ENCODE measurements at regions not wholly inside any gene's neighbourhood (a gene's known extent, or its start where the extent isn't known, plus 50 kb on each side); places are given as distances from the start of the nearest gene placed in this dataset.
"Not testable (repeated sequence)": the region's sequence is repeated elsewhere in the genome, so short reads cannot be mapped to it uniquely, and the experiment has no call there.

DNA sequence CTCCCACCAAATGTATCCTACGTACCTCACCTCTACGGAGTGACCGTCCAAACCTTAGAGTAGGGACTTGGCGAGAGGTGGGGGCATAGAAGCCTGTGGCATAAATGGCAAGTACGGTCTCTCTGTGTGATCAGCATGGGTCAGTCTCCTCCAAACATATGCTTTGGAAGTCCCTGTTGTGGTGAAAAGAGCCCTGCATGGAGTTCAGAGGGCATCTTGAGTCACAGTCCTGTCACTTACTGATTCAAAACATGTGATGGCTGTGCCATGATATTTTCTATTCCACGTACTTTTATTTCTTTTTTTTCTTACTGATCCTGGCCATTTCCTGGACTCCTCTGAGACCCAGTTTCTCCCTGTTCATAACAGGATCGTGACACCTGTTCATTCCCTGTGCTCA, 67.5 kb upstream of the CEP85L start:
- H3K27me3 ChIP-seq (ENCODE audit: control insufficient read depth, insufficient read depth, low read length) = no peaks in the 10 kb centered on the region
- ATAC-seq (peak in 1 of 3 donors; percentile 15), DNase-seq (no peak)
- WGBS (ENCODE audit: insufficient coverage) = 88% methylated on average over 6 of the region's 7 CpGs
- no peaks in the 10 kb centered on the region for H3K27me3 Mint-ChIP-seq (ENCODE audit: low read depth in 2 of 2)
- TF ChIP-seq, protein P1, sequence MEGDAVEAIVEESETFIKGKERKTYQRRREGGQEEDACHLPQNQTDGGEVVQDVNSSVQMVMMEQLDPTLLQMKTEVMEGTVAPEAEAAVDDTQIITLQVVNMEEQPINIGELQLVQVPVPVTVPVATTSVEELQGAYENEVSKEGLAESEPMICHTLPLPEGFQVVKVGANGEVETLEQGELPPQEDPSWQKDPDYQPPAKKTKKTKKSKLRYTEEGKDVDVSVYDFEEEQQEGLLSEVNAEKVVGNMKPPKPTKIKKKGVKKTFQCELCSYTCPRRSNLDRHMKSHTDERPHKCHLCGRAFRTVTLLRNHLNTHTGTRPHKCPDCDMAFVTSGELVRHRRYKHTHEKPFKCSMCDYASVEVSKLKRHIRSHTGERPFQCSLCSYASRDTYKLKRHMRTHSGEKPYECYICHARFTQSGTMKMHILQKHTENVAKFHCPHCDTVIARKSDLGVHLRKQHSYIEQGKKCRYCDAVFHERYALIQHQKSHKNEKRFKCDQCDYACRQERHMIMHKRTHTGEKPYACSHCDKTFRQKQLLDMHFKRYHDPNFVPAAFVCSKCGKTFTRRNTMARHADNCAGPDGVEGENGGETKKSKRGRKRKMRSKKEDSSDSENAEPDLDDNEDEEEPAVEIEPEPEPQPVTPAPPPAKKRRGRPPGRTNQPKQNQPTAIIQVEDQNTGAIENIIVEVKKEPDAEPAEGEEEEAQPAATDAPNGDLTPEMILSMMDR (IDR thresholded peaks at IDR 0.05) = no peak
- H3K36me3 ChIP-seq (ENCODE audit: control insufficient read depth, insufficient read depth, low read length) = no peaks in the 10 kb centered on the region
- H3K9me3 Mint-ChIP-seq = no peaks in the 10 kb centered on the region
- intact Hi-C loops (cut with micrococcal nuclease) = no loop called here
- no peaks in the 10 kb centered on the region for H3K36me3 Mint-ChIP-seq
- no peaks in the 10 kb centered on the region for H3K9me3 ChIP-seq (ENCODE audit: control insufficient read depth, insufficient read depth, low read length)
- H3K27ac ChIP-seq (ENCODE audit: low read length) = peak overlapping the region; percentile 34
- H3K4me1 Mint-ChIP-seq = peaks cover 33 to 36% of the 10 kb centered on the region in 2 donors
- H3K4me3 Mint-ChIP-seq = no peak overlapping the region
- peaks cover 27% of the 10 kb centered on the region for H3K4me1 ChIP-seq (ENCODE audit: control insufficient read depth, insufficient read depth, low read length)
- H3K4me3 ChIP-seq (ENCODE audit: low read length) = no peak overlapping the region
- H3K27ac Mint-ChIP-seq = peak overlapping the region in 1 of 2 donors; percentile 27

DNA sequence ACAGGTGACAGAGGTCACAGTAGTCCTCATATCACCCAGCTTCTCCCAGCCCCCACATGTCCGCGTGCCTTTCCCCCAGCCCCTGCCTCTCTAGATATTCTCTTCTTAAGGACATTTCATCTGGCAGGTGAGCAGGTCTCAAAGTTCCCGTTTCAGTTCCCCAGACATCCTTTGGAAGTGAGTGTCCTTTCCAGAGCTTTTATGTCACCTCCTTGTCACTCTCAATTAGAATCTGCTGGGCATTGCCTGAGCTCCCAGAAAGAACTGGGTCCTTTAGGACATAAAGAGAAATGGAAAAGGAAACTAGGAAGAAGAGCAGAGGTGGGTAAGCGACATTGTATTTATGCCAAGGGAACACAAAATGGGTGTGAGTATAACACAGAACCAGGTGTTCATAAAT, 66.9 kb upstream of the CEP85L start:
- WGBS (ENCODE audit: insufficient coverage) = 93% methylated on average over 4 of the region's 4 CpGs
- H3K27me3 ChIP-seq (ENCODE audit: control insufficient read depth, insufficient read depth, low read length) = no peaks in the 10 kb centered on the region
- H3K4me1 ChIP-seq (ENCODE audit: control insufficient read depth, insufficient read depth, low read length) = peaks cover 27% of the 10 kb centered on the region
- no peak for ATAC-seq
- TF ChIP-seq, protein P1 (IDR thresholded peaks at IDR 0.05) = no peak
- Mint-ChIP-seq H3K27me3 (ENCODE audit: low read depth in 2 of 2) (no peaks in the 10 kb centered on the region), H3K4me1 (peaks cover 36 to 38% of the 10 kb centered on the region in 2 donors), H3K36me3 (no peaks in the 10 kb centered on the region), H3K4me3 (no peak overlapping the region), H3K9me3 (no peaks in the 10 kb centered on the region), H3K27ac (no peak overlapping the region)
- H3K27ac ChIP-seq (ENCODE audit: low read length) = no peak overlapping the region
- intact Hi-C loops (cut with micrococcal nuclease) = no loop called here
- no peak overlapping the region for H3K4me3 ChIP-seq (ENCODE audit: low read length)
- no peaks in the 10 kb centered on the region for H3K36me3 ChIP-seq (ENCODE audit: control insufficient read depth, insufficient read depth, low read length)
- no peaks in the 10 kb centered on the region for H3K9me3 ChIP-seq (ENCODE audit: control insufficient read depth, insufficient read depth, low read length)
- DNase-seq = no peak

DNA sequence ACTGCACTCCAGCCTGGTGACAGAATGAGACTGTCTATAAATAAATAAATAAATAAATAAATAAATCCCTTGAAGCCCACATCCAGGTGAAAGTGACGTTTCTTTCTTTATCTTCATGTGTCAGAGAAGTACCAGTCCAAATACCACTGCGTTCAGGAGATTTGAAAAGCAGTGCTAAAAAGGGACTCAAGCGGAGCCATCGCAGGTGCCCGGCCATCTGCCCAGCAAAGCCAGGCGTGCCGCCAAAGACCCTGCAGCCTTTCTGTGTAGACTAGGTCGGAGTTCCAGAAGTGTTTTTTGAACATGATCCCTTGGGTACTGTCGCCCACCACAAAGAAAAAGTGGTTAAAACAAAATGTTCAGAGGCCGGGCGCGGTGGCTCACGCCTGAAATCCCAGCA, 65.7 kb upstream of the CEP85L start:
- intact Hi-C loops (cut with micrococcal nuclease) = no loop called here
- 98% methylated on average over 13 of the region's 13 CpGs for WGBS (ENCODE audit: insufficient coverage)
- no peak for DNase-seq
- Mint-ChIP-seq H3K4me1 (peaks cover 38 to 42% of the 10 kb centered on the region in 2 donors), H3K9me3 (no peaks in the 10 kb centered on the region), H3K27ac (no peak overlapping the region), H3K27me3 (ENCODE audit: low read depth in 2 of 2) (no peaks in the 10 kb centered on the region), H3K36me3 (no peaks in the 10 kb centered on the region), H3K4me3 (no peak overlapping the region)
- Histone ChIP-seq H3K9me3 (ENCODE audit: control insufficient read depth, insufficient read depth, low read length) (no peaks in the 10 kb centered on the region), H3K27ac (ENCODE audit: low read length) (no peak overlapping the region), H3K27me3 (ENCODE audit: control insufficient read depth, insufficient read depth, low read length) (no peaks in the 10 kb centered on the region), H3K4me1 (ENCODE audit: control insufficient read depth, insufficient read depth, low read length) (peaks cover 25% of the 10 kb centered on the region), H3K36me3 (ENCODE audit: control insufficient read depth, insufficient read depth, low read length) (no peaks in the 10 kb centered on the region), H3K4me3 (ENCODE audit: low read length) (no peak overlapping the region)
- TF ChIP-seq, protein P1 (IDR thresholded peaks at IDR 0.05) = no peak
- no peak for ATAC-seq

DNA sequence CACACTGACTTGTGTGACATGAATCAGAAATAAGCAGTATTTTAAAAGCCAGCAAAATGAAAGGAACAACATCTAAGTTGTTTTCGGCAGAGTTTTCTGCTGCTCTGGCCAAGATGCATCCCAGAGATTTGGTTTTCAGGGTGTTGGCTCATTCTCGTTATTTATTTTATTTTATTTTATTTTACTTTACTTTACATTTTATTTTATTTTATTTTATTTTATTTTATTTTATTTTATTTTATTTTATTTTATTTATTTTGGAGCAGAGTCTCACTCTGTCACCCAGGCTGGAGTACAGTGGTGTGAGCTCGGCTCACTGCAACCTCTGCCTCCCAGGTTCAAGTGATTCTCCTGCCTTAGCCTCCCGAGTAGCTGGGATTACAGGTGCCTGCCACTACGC, 64.5 kb upstream of the CEP85L start:
- H3K27me3 Mint-ChIP-seq (ENCODE audit: low read depth in 2 of 2); DNase-seq; intact Hi-C loops (cut with micrococcal nuclease); H3K36me3 Mint-ChIP-seq; H3K9me3 Mint-ChIP-seq; H3K4me3 ChIP-seq (ENCODE audit: low read length); H3K27me3 ChIP-seq (ENCODE audit: control insufficient read depth, insufficient read depth, low read length); H3K36me3 ChIP-seq (ENCODE audit: control insufficient read depth, insufficient read depth, low read length); H3K4me3 Mint-ChIP-seq; H3K9me3 ChIP-seq (ENCODE audit: control insufficient read depth, insufficient read depth, low read length); ATAC-seq; H3K27ac Mint-ChIP-seq; H3K27ac ChIP-seq (ENCODE audit: low read length): not testable (repeated sequence)
- peaks cover 38 to 40% of the 10 kb centered on the region in 2 donors for H3K4me1 Mint-ChIP-seq
- 90% methylated on average over 4 of the region's 5 CpGs for WGBS (ENCODE audit: insufficient coverage)
- H3K4me1 ChIP-seq (ENCODE audit: control insufficient read depth, insufficient read depth, low read length) = peaks cover 21% of the 10 kb centered on the region

Data from natural killer cell (primary cell).